ENCODE measurements at regions not wholly inside any gene's neighbourhood (a gene's known extent, or its start where the extent isn't known, plus 50 kb on each side); places are given as distances from the start of the nearest gene placed in this dataset.
"Not testable (repeated sequence)": the region's sequence is repeated elsewhere in the genome, so short reads cannot be mapped to it uniquely, and the experiment has no call there.

DNA sequence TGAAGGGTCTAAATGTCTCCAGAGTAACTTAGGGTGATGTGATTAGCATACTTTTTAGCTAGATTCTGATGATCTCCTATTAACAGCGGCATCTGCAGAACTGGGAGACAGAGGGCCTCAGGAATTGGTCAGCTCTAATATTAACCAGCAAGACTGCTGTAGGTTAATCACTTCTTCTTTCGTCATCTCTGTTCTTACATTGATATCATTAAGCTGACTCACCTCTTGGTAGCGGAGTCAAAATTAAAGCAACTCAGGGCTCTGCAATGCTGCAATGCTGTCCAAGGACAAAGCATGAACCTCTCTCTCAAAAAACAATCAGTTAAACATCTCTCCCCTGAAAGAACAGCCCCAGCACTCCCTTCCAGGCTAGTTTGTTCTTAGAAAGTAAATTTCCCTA lies 57.5 kb upstream of the TRA2B start:
- DNase-seq (ENCODE audit: low read depth), result peak; percentile 84
- no peak overlapping the region for H3K4me3 ChIP-seq (ENCODE audit: low read depth, low read length)
- TF ChIP-seq, protein P1, sequence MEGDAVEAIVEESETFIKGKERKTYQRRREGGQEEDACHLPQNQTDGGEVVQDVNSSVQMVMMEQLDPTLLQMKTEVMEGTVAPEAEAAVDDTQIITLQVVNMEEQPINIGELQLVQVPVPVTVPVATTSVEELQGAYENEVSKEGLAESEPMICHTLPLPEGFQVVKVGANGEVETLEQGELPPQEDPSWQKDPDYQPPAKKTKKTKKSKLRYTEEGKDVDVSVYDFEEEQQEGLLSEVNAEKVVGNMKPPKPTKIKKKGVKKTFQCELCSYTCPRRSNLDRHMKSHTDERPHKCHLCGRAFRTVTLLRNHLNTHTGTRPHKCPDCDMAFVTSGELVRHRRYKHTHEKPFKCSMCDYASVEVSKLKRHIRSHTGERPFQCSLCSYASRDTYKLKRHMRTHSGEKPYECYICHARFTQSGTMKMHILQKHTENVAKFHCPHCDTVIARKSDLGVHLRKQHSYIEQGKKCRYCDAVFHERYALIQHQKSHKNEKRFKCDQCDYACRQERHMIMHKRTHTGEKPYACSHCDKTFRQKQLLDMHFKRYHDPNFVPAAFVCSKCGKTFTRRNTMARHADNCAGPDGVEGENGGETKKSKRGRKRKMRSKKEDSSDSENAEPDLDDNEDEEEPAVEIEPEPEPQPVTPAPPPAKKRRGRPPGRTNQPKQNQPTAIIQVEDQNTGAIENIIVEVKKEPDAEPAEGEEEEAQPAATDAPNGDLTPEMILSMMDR (conservative IDR thresholded peaks at IDR 0.05; ENCODE audit: low read depth, low read length), result no peak

DNA sequence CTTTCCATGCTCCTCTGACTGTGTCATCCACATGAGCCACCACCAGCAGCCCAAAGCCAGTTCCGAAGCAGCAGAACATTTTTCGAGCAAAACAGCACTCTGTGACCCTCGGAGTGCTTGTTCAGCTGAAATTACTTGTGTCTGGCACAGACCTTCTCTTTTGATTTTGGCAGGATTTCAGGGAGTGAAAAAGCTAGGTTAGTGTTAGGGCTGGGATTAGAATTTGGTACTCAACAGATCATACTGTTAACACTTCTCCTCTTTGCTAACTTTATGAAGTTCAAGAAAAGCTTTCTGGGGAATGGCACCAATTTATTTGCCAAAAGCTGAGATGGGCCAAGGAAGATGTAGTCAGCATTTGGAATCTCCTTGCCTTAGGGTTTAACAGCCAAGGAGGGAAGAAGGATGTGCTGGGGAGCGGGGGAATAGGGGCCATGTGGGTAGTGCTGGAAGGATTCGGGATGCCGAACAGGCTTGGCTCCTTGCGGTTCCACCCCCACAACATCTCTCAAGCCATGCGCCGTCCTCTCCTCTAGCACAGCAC lies 55.1 kb upstream of the TRA2B start:
- peak; percentile 86 for DNase-seq (ENCODE audit: low read depth)
- TF ChIP-seq, protein P1 (conservative IDR thresholded peaks at IDR 0.05; ENCODE audit: low read depth, low read length), result no peak
- no peak overlapping the region for H3K4me3 ChIP-seq (ENCODE audit: low read depth, low read length)

DNA sequence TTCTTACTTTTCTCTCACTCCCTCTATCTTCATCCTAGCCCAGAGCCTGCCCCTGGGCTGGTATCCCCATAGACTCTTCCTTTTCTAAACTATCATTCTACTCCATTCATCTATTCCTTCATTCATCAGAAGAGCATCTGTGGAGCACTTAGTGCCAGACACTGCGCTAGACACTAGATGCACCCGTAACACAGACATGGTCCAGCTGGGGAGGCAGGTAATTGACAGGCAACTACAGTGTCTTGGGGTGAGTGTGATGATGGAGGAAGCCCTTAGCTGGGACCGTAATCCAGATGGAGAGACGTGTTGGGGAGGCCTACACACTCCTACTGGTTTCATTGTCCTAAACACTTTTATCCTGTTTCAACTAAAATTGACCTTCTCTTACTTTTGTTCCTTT lies 53.2 kb upstream of the TRA2B start:
- not testable (repeated sequence) for DNase-seq (ENCODE audit: low read depth); H3K4me3 ChIP-seq (ENCODE audit: low read depth, low read length)

GRCh38 chr3:185989511-185989910 lies 51.7 kb upstream of the TRA2B start:
- TF ChIP-seq, protein P1 (conservative IDR thresholded peaks at IDR 0.05; ENCODE audit: low read depth, low read length), result no peak
- no peak overlapping the region for H3K4me3 ChIP-seq (ENCODE audit: low read depth, low read length)
- DNase-seq (ENCODE audit: low read depth), result no peak

DNA sequence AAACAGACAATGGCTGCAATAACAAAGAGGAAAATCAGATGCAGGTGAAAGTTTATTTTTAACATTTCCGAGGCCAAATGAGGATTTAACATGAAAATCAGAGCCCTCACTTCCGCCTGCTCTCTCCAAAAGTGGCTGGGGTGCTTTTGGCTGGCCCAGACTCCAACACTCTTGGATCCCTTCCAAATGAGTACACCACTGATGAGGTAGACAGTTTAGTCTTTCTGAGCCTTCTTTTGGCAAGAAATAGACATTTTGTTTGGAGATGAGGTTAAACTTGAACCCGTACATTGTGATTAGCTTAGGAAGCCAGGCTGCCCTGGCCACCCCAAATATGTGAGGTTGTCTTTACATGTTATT lies 51.0 kb upstream of the TRA2B start:
- peak; percentile 31 for DNase-seq (ENCODE audit: low read depth)
- H3K4me3 ChIP-seq (ENCODE audit: low read depth, low read length), result no peak overlapping the region
- TF ChIP-seq, protein P1 (conservative IDR thresholded peaks at IDR 0.05; ENCODE audit: low read depth, low read length), result no peak

DNA sequence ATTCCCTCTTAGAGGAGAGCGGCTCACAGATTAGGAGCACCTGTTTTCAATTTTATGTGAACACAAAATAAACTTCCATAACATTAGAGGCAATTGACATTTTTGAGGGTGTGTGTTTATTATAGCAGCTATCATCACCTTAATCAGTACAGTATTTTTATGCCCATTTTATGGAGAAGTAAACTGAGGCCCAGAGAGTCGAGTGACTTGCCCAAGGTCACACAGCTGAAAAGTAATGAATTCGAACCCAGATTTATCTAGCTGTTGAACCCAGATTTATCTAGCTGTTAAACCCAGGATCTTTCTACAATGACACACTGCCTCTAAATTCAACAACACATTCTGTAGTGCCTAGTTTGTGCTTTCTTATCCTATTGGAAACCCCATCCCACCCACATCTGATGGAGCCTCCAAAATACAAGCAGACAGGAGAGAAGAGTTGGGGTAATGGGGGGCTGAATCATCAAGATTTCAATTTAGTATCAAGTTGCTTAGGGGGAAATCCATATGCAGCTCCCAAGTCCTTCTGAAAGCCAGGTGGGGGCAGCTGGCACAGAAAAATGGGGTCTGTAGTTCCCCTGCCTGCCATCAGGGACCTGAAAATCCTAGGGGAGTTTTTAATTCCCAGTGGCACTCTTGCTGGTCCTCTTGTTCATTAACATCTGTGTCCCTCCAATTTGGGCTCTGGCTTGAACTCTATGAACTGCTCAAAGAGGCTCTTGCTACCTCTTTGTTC lies 50.4 kb upstream of the TRA2B start:
- no peak for DNase-seq (ENCODE audit: low read depth)
- TF ChIP-seq, protein P1 (conservative IDR thresholded peaks at IDR 0.05; ENCODE audit: low read depth, low read length), result peak; percentile 28

More for the DNA sequence above, 50.4 kb upstream of the TRA2B start:
- H3K4me3 ChIP-seq (ENCODE audit: low read depth, low read length), result no peak overlapping the region

Data from choroid plexus epithelial cell (primary cell).